GM18861 (cell line): ENCODE measurements at regions not wholly inside any gene's neighbourhood (a gene's known extent, or its start where the extent isn't known, plus 50 kb on each side); places are given as distances from the start of the nearest gene placed in this dataset.

ENCODE experiments used
- ATAC-seq: cut with Tn5 transposase; IDR thresholded peaks from one replicate; pipeline ENCODE4 v1.9.1; 2021; ENCODE audit not compliant: unreplicated experiment

- no peak for ATAC-seq
These were observed 177.2 kb downstream of the GPAM start for GRCh38 chr10:112006407-112006806.

GRCh38 chr10:112006831-112007230, 176.7 kb downstream of the GPAM start:
- no peak for ATAC-seq

- no peak for ATAC-seq
These were observed 161.4 kb downstream of the GPAM start for GRCh38 chr10:112022196-112022595.

GRCh38 chr10:112024079-112024478, 159.5 kb downstream of the GPAM start:
- ATAC-seq: no peak

GRCh38 chr10:112025228-112025627, 158.3 kb downstream of the GPAM start:
- ATAC-seq: no peak

GRCh38 chr10:112026438-112026837, 157.1 kb downstream of the GPAM start:
- ATAC-seq: no peak

- no peak for ATAC-seq
These were observed 155.8 kb downstream of the GPAM start for GRCh38 chr10:112027731-112028280.

- ATAC-seq: no peak
These were observed 153.1 kb downstream of the GPAM start for GRCh38 chr10:112030431-112030830.

- ATAC-seq: no peak
These were observed 143.7 kb downstream of the GPAM start for GRCh38 chr10:112039823-112040222.

- no peak for ATAC-seq
These were observed 142.9 kb downstream of the GPAM start for GRCh38 chr10:112040696-112041095.

- ATAC-seq: no peak
These were observed 137.6 kb downstream of the GPAM start for GRCh38 chr10:112045938-112046337.

GRCh38 chr10:112047674-112048073, 135.9 kb downstream of the GPAM start:
- no peak for ATAC-seq

GRCh38 chr10:112052166-112052565, 131.4 kb downstream of the GPAM start:
- ATAC-seq: no peak

GRCh38 chr10:112053895-112054294, 129.7 kb downstream of the GPAM start:
- ATAC-seq: no peak

GRCh38 chr10:112054516-112054915, 129.0 kb downstream of the GPAM start:
- ATAC-seq: no peak

- no peak for ATAC-seq
These were observed 126.5 kb downstream of the GPAM start for GRCh38 chr10:112057072-112057471.

GRCh38 chr10:112059220-112059619, 124.3 kb downstream of the GPAM start:
- no peak for ATAC-seq

GRCh38 chr10:112071596-112072133, 111.9 kb downstream of the GPAM start:
- no peak for ATAC-seq

- no peak for ATAC-seq
These were observed 105.6 kb downstream of the GPAM start for GRCh38 chr10:112078003-112078402.

- no peak for ATAC-seq
These were observed 103.3 kb downstream of the GPAM start for GRCh38 chr10:112080231-112080630.

GRCh38 chr10:112082120-112082519, 101.4 kb downstream of the GPAM start:
- ATAC-seq: no peak

- ATAC-seq: no peak
These were observed 100.1 kb downstream of the GPAM start for GRCh38 chr10:112083472-112083871.

GRCh38 chr10:112087953-112088456, 95.6 kb downstream of the GPAM start:
- ATAC-seq: no peak
